Spleen (tissue), 11 donors: ENCODE measurements at regions not wholly inside any gene's neighbourhood (a gene's known extent, or its start where the extent isn't known, plus 50 kb on each side); places are given as distances from the start of the nearest gene placed in this dataset.

ENCODE experiments used
- DNase-seq: peaks from one replicate; pipeline ENCODE4 v3.0.0-alpha.2; 2020
- H3K27ac ChIP-seq, 8 donors: fragments of 200-600 bp; sonication (generic) in 7 of 8; 1 replicate in 4 of 8; 2 replicates in 4 of 8; pipeline versions ENCODE4 v1.5.0 to v1.8.0; 2016 to 2021; ENCODE audit warnings: inconsistent platforms in 4 of 8, mild to moderate bottlenecking in 4 of 8, moderate library complexity in 1 of 8
- H3K27me3 ChIP-seq, 7 donors: fragments of 200-600 bp; sonication (generic) in 6 of 7; replicated peaks in 1 of 7; 1 replicate in 4 of 7; 2 replicates in 3 of 7; pipeline versions ENCODE4 v1.5.0 to v1.8.0; 2016 to 2021; ENCODE audit warnings: inconsistent platforms in 3 of 7, mild to moderate bottlenecking in 1 of 7
- H3K36me3 ChIP-seq, 6 donors: fragments of 200-600 bp; sonication (generic) in 5 of 6; 1 replicate in 4 of 6; 2 replicates in 2 of 6; pipeline versions ENCODE4 v1.5.0 to v1.8.0; 2016 to 2021; ENCODE audit warnings: inconsistent platforms in 2 of 6
- H3K4me1 ChIP-seq, 6 donors: fragments of 200-600 bp; sonication (generic) in 5 of 6; 1 replicate in 3 of 6; 2 replicates in 3 of 6; pipeline versions ENCODE4 v1.5.0 to v1.8.0; 2016 to 2021; ENCODE audit warnings: inconsistent platforms in 3 of 6
- H3K4me3 ChIP-seq, 8 donors: fragments of 200-600 bp; sonication (generic) in 7 of 8; 1 replicate in 4 of 8; 2 replicates in 4 of 8; pipeline versions ENCODE4 v1.5.0 to v1.8.0; 2016 to 2021; ENCODE audit warnings: inconsistent platforms in 4 of 8, mild to moderate bottlenecking in 4 of 8, moderate library complexity in 2 of 8
- H3K9me3 ChIP-seq, 8 donors: fragments of 200-600 bp; sonication (generic) in 7 of 8; 1 replicate in 4 of 8; 2 replicates in 4 of 8; pipeline versions ENCODE4 v1.5.0 to v1.8.0; 2016 to 2021; ENCODE audit warnings: inconsistent platforms in 4 of 8
- POLR2A ChIP-seq, 3 donors: fragments of 450-650 bp; IDR thresholded peaks; one replicate each; pipeline ENCODE4 v1.5.1; 2017; ENCODE audit warnings: antibody characterized with exemption in 3 of 3, mild to moderate bottlenecking in 1 of 3
- POLR2AphosphoS5 ChIP-seq, 3 donors: sonication (generic); formaldehyde crosslinking; IDR thresholded peaks; one replicate each; pipeline ENCODE4 v1.5.1; 2017; ENCODE audit warnings: antibody characterized with exemption in 3 of 3
- WGBS, 5 donors: extraction: QIAGEN DNeasy Blood & Tissue Kit in 3 of 5; methylation state at CpG; one replicate each; pipeline versions ENCODE4 v1.1.5 to v1.1.7; 2013 to 2018; 5-methylcytosine and 5-hydroxymethylcytosine counted together
- intact Hi-C: fragments of 100-400 bp; cut with DNase I; formaldehyde crosslinking; loops from one replicate; pipeline ENCODE4 v1.15.0; 2023; ENCODE audit warnings: low total_unique reads
- TF ChIP-seq, protein P1 (sequence below), 11 experiments: fragments of 200-600 bp in 7 of 11; fragments of 450-650 bp in 4 of 11; sonication (generic) in 4 of 11; IDR thresholded peaks in 8 of 11; conservative IDR thresholded peaks in 3 of 11; 1 replicate in 7 of 11; 2 replicates in 4 of 11; pipeline versions ENCODE4 v1.4.0 to v1.8.0; 2016 to 2021; ENCODE audit warnings: antibody characterized with exemption in 11 of 11, inconsistent platforms in 4 of 11, mild to moderate bottlenecking in 1 of 11
- donor health status: healthy with polysubstance abuse.
- donor health status: DM: no; HTN: no; CAD: no; lungs with moderate emphysema.
- donor health status: DM: no; HTN: no; CAD: no.
- donor health status: Bipolar disorder and iron deficiency.
- donor health status: healthy.
- donor health status: DM: no; HTN: no; CAD: no.
- donor health status: DM: yes; HTN: yes; CAD: no.

DNA sequence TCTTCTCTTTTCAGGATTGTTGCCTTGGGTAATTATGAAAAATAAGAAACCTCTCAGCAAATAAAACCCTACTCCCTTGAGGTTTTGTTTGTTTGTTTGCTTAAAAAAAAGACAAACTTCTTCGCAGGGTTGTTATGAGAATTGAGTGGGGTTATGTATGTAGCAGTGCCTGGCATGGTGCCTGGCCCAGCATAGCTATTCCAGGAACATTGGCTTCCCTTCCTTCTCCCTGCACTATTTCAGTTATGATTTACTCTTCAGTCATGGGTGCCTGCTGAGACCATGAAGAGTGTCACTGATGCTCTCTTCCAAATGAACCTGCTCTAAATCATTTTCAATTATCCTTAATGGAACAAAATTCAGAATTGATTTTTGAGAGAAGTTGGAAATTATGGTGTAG, 283.5 kb upstream of the ROPN1 start:
- intact Hi-C loops, result no loop called here
- peaks cover 4 to 83% (median 38%) of the 10 kb centered on the region in 6 donors for H3K4me1 ChIP-seq
- no peak for DNase-seq
- H3K9me3 ChIP-seq, result no peaks in the 10 kb centered on the region
- TF ChIP-seq POLR2AphosphoS5 (IDR thresholded peaks at IDR 0.05), result peak in 1 of 3 donors; percentile 53
- no peak for TF ChIP-seq POLR2A (IDR thresholded peaks at IDR 0.05)
- H3K4me3 ChIP-seq, result no peak overlapping the region
- 35 to 69% (median 55%) methylated on average over 1 of the region's 1 CpG for WGBS, 5 donors
- no peaks in the 10 kb centered on the region for H3K36me3 ChIP-seq
- peak overlapping the region; percentile 63 to 92 (median 82) for H3K27ac ChIP-seq
- H3K27me3 ChIP-seq, result no peaks in the 10 kb centered on the region

DNA sequence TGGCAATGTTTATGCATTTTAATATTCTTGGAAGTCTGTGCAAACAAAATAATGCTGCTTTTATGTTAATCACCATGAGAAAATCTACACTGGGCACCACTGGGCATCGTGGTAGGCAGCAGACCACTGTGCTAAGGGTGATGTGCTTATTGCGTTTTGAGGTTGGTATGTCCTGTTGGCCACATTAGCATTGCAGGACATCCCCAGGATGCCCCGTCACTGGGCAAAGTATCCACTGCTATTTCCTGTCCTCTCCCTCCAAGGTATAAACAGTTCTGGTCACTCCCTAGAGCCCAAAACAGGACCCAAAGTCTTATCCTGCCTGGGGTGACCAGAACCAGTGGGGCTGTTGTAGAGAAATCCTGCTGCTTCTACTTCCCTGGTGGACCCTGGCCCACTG, 284.2 kb upstream of the ROPN1 start:
- intact Hi-C loops, result no loop called here
- no peaks in the 10 kb centered on the region for H3K27me3 ChIP-seq
- no peaks in the 10 kb centered on the region for H3K36me3 ChIP-seq
- H3K4me3 ChIP-seq, result no peak overlapping the region
- WGBS, 5 donors, result 52 to 71% (median 65%) methylated on average over 3 of the region's 3 CpGs
- peak overlapping the region; percentile 63 to 92 (median 82) for H3K27ac ChIP-seq
- TF ChIP-seq, protein P1, sequence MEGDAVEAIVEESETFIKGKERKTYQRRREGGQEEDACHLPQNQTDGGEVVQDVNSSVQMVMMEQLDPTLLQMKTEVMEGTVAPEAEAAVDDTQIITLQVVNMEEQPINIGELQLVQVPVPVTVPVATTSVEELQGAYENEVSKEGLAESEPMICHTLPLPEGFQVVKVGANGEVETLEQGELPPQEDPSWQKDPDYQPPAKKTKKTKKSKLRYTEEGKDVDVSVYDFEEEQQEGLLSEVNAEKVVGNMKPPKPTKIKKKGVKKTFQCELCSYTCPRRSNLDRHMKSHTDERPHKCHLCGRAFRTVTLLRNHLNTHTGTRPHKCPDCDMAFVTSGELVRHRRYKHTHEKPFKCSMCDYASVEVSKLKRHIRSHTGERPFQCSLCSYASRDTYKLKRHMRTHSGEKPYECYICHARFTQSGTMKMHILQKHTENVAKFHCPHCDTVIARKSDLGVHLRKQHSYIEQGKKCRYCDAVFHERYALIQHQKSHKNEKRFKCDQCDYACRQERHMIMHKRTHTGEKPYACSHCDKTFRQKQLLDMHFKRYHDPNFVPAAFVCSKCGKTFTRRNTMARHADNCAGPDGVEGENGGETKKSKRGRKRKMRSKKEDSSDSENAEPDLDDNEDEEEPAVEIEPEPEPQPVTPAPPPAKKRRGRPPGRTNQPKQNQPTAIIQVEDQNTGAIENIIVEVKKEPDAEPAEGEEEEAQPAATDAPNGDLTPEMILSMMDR (IDR thresholded peaks at IDR 0.05 in 8 of 11, conservative IDR thresholded peaks at IDR 0.05 in 3 of 11), result peak in 1 of 11 experiments; percentile 10
- no peak for TF ChIP-seq POLR2A (IDR thresholded peaks at IDR 0.05)
- TF ChIP-seq POLR2AphosphoS5 (IDR thresholded peaks at IDR 0.05), result peak in 1 of 3 donors; percentile 82
- DNase-seq, result no peak
- H3K9me3 ChIP-seq, result no peaks in the 10 kb centered on the region
- H3K4me1 ChIP-seq, result peaks cover 4 to 83% (median 38%) of the 10 kb centered on the region in 6 donors

DNA sequence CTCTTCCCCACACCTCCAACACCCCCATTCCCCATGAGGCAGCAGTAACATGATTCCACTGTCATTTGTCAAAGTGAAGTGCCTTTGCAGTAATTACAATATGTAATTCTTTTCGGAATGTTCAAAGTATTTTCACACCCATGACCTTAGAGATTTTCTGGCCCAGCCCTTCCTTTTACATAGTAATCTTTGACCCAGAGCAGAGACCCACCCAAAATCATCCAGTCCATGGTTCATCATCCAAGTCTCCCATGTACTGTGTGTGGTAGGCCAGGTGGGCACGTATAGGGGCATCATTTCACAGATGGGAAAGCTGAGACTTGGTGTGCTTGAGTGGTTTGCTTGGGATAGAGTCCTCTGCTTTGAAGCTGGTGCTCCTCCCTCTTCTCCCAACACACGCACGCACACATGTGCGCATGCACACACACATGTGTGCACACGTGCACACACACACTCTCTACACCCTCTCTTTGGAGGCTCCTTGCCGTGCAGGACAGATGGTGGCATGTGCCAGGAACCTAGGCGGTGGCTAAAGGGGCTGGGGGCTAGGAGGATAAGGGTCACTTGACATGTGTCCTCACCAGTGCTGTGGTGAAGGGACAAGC, 284.7 kb upstream of the ROPN1 start:
- intact Hi-C loops, result no loop called here
- H3K36me3 ChIP-seq, result no peaks in the 10 kb centered on the region
- H3K27me3 ChIP-seq, result no peaks in the 10 kb centered on the region
- 72 to 89% (median 79%) methylated on average over 8 of the region's 8 CpGs for WGBS, 5 donors
- peak overlapping the region; percentile 63 to 92 (median 82) for H3K27ac ChIP-seq
- TF ChIP-seq, protein P1 (IDR thresholded peaks at IDR 0.05 in 8 of 11, conservative IDR thresholded peaks at IDR 0.05 in 3 of 11), result no peak
- TF ChIP-seq POLR2AphosphoS5 (IDR thresholded peaks at IDR 0.05), result peak in 1 of 3 donors; percentile 56
- H3K4me3 ChIP-seq, result no peak overlapping the region
- peaks cover 4 to 82% (median 38%) of the 10 kb centered on the region in 6 donors for H3K4me1 ChIP-seq
- no peaks in the 10 kb centered on the region for H3K9me3 ChIP-seq
- DNase-seq, result no peak

DNA sequence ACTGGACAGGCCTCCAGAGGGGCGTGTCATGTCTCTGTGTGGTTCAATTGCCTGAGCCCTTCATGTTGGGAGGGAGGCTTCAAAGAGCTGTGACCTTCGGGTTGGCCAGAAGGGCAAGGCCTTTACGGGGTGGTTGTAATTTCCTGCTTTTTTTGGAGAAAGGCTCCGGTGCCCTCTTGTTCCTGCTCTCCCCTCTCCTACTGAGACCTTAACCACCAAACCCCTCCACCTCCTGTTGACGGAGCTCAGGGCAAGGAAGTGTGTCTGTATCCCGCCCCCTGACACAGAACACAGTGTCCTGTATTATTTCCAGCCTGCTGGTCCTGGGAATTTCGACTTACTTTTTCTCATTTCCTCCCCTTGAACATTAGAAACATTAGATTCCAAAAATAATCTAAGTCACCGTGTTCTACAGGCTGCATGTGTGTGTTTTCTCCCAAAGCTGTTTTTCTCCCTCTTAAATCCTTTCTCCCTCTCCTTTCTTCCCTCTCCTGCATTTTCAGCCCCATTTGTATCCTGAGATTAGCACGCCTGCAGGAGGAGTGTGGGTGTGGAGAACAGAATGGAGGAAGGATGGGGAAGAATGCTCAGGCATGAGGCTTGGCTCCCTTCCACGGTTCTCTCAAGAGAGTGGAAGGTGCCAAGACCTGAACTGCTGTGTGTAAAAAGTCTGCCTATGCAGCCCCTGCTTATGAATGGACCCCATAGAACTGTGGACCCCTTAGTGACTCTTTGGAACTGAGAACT, 285.4 kb upstream of the ROPN1 start:
- peak in 2 of 3 donors; percentile 72 to 83 for TF ChIP-seq POLR2AphosphoS5 (IDR thresholded peaks at IDR 0.05)
- TF ChIP-seq POLR2A (IDR thresholded peaks at IDR 0.05), result no peak
- H3K4me1 ChIP-seq, result peaks cover 4 to 80% (median 40%) of the 10 kb centered on the region in 6 donors
- H3K4me3 ChIP-seq, result no peak overlapping the region
- DNase-seq, result peak; percentile 83
- H3K27ac ChIP-seq, result peak overlapping the region; percentile 63 to 92 (median 82)
- no peaks in the 10 kb centered on the region for H3K9me3 ChIP-seq
- no peaks in the 10 kb centered on the region for H3K36me3 ChIP-seq
- intact Hi-C loops, result no loop called here
- 27 to 56% (median 36%) methylated on average over 10 of the region's 10 CpGs for WGBS, 5 donors
- H3K27me3 ChIP-seq, result no peaks in the 10 kb centered on the region
